ENCODE measurements at regions not wholly inside any gene's neighbourhood (a gene's known extent, or its start where the extent isn't known, plus 50 kb on each side); places are given as distances from the start of the nearest gene placed in this dataset.

DNA sequence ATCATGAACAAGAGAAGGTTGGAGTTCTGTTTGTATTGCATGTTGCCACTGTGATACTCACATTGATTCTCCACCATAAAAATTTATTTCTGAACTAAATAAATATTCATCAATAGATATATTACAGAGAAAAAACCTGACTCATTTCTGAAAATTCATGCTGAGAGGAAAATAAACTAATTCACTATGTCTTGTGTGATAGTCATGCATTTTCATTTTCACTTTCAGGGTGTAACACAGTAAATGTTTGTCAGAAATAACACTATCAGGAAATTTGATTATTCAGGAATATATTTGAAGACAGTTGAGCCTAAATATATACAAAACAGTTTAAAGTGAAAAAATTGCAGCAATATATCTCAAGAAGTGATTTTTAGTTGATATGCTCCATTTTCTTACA is 335.2 kb downstream of the KCNJ3 start:
- no peak for DNase-seq (ENCODE audit: low read depth in 1 of 2, low spot score in 1 of 2)
- H3K9me3 ChIP-seq (ENCODE audit: low read depth), result no peaks in the 10 kb centered on the region

DNA sequence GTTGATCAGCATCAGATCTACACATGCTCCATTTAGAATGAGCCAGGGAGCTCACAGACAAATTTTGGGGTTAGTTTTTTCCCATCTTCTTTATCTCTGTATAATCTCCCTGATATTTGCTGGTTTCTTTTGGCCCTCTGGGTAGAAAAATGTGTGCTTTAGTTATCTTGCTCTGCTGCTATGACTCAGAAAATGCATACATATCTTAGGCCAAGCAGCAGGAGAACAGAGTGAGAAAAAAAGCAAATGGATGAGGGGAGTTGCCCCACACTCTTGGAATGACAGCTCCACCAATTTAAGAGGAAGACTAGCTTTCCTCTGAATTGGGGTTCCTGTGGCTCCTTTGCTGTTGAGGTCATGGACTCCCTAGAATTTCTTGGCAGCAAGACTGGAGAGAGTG is 331.8 kb downstream of the KCNJ3 start:
- no peaks in the 10 kb centered on the region for H3K36me3 ChIP-seq
- no peak overlapping the region for H3K4me3 ChIP-seq
- TF ChIP-seq, protein P1, sequence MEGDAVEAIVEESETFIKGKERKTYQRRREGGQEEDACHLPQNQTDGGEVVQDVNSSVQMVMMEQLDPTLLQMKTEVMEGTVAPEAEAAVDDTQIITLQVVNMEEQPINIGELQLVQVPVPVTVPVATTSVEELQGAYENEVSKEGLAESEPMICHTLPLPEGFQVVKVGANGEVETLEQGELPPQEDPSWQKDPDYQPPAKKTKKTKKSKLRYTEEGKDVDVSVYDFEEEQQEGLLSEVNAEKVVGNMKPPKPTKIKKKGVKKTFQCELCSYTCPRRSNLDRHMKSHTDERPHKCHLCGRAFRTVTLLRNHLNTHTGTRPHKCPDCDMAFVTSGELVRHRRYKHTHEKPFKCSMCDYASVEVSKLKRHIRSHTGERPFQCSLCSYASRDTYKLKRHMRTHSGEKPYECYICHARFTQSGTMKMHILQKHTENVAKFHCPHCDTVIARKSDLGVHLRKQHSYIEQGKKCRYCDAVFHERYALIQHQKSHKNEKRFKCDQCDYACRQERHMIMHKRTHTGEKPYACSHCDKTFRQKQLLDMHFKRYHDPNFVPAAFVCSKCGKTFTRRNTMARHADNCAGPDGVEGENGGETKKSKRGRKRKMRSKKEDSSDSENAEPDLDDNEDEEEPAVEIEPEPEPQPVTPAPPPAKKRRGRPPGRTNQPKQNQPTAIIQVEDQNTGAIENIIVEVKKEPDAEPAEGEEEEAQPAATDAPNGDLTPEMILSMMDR (IDR thresholded peaks at IDR 0.05; ENCODE audit: low read depth, low read length), result no peak
- no peak for DNase-seq (ENCODE audit: low read depth in 1 of 2, low spot score in 1 of 2)
- no peaks in the 10 kb centered on the region for H3K4me1 ChIP-seq (ENCODE audit: low read depth)
- H3K9me3 ChIP-seq (ENCODE audit: low read depth), result no peaks in the 10 kb centered on the region
- no peaks in the 10 kb centered on the region for H3K27me3 ChIP-seq
- H3K27ac ChIP-seq, result no peak overlapping the region

More for the DNA sequence above, 335.2 kb downstream of the KCNJ3 start:
- TF ChIP-seq, protein P1 (IDR thresholded peaks at IDR 0.05; ENCODE audit: low read depth, low read length), result no peak
- H3K27ac ChIP-seq, result no peak overlapping the region
- no peaks in the 10 kb centered on the region for H3K4me1 ChIP-seq (ENCODE audit: low read depth)
- no peaks in the 10 kb centered on the region for H3K36me3 ChIP-seq
- no peak overlapping the region for H3K4me3 ChIP-seq
- no peaks in the 10 kb centered on the region for H3K27me3 ChIP-seq

- Histone ChIP-seq H3K4me3 (no peak overlapping the region), H3K27ac (no peak overlapping the region), H3K27me3 (no peaks in the 10 kb centered on the region), H3K9me3 (ENCODE audit: low read depth) (no peaks in the 10 kb centered on the region), H3K36me3 (no peaks in the 10 kb centered on the region), H3K4me1 (ENCODE audit: low read depth) (no peaks in the 10 kb centered on the region)
- TF ChIP-seq, protein P1 (IDR thresholded peaks at IDR 0.05; ENCODE audit: low read depth, low read length), result no peak
- no peak for DNase-seq (ENCODE audit: low read depth in 1 of 2, low spot score in 1 of 2)
Measured at GRCh38 chr2:155026651-155027174, 328.2 kb downstream of the KCNJ3 start.

GRCh38 chr2:155023674-155024073 is 325.2 kb downstream of the KCNJ3 start:
- DNase-seq (ENCODE audit: low read depth in 1 of 2, low spot score in 1 of 2), result no peak
- Histone ChIP-seq H3K9me3 (ENCODE audit: low read depth) (no peaks in the 10 kb centered on the region), H3K27ac (no peak overlapping the region), H3K4me1 (ENCODE audit: low read depth) (no peaks in the 10 kb centered on the region), H3K27me3 (no peaks in the 10 kb centered on the region), H3K4me3 (no peak overlapping the region), H3K36me3 (no peaks in the 10 kb centered on the region)
- TF ChIP-seq, protein P1 (IDR thresholded peaks at IDR 0.05; ENCODE audit: low read depth, low read length), result no peak

GRCh38 chr2:155022531-155022930 is 324.0 kb downstream of the KCNJ3 start:
- DNase-seq (ENCODE audit: low read depth in 1 of 2, low spot score in 1 of 2), result no peak
- TF ChIP-seq, protein P1 (IDR thresholded peaks at IDR 0.05; ENCODE audit: low read depth, low read length), result no peak

DNA sequence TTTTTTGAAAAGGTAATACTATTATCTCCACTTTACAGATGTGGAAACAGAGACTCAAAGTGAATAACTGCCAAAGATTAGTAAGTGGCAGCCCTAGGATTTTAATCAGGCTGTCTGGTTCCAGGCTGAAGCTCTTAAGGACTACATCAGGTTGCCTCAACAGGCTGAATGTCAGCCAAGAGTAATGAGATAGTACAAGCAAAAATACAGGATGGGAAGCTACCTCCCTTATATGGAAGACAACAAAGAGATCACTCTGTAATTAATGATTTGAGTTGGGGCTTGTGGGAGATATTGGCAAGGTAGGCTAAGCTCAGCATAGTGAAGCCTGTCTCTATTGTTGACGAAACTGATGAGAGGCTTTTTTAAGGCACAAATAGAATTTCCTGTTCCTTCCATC is 323.1 kb downstream of the KCNJ3 start:
- H3K27ac ChIP-seq, result no peak overlapping the region
- TF ChIP-seq, protein P1 (IDR thresholded peaks at IDR 0.05; ENCODE audit: low read depth, low read length), result no peak
- no peaks in the 10 kb centered on the region for H3K36me3 ChIP-seq
- no peaks in the 10 kb centered on the region for H3K4me1 ChIP-seq (ENCODE audit: low read depth)
- no peaks in the 10 kb centered on the region for H3K9me3 ChIP-seq (ENCODE audit: low read depth)
- H3K27me3 ChIP-seq, result no peaks in the 10 kb centered on the region
- DNase-seq (ENCODE audit: low read depth in 1 of 2, low spot score in 1 of 2), result no peak
- H3K4me3 ChIP-seq, result no peak overlapping the region

More at GRCh38 chr2:155022531-155022930, 324.0 kb downstream of the KCNJ3 start:
- H3K4me3 ChIP-seq, result no peak overlapping the region
- H3K36me3 ChIP-seq, result no peaks in the 10 kb centered on the region
- no peaks in the 10 kb centered on the region for H3K4me1 ChIP-seq (ENCODE audit: low read depth)
- no peaks in the 10 kb centered on the region for H3K9me3 ChIP-seq (ENCODE audit: low read depth)
- H3K27ac ChIP-seq, result no peak overlapping the region
- no peaks in the 10 kb centered on the region for H3K27me3 ChIP-seq

Data from cardiac muscle cell (in vitro differentiated cells and primary cell).